HL-60 (cell line): ENCODE measurements at regions not wholly inside any gene's neighbourhood (a gene's known extent, or its start where the extent isn't known, plus 50 kb on each side); places are given as distances from the start of the nearest gene placed in this dataset.

ENCODE experiments used
- CTCF ChIP-seq: IDR thresholded peaks from one replicate; pipeline ENCODE4 v1.5.1; 2011; ENCODE audit warnings: low read length, control low read depth, inconsistent platforms; ENCODE audit not compliant: insufficient read depth
- GABPA ChIP-seq: IDR thresholded peaks from 2 replicates; pipeline ENCODE4 v1.6.1; 2012; ENCODE audit warnings: low read depth
- POLR2AphosphoS5 ChIP-seq: IDR thresholded peaks from 2 replicates; pipeline ENCODE4 v1.6.1; 2012; ENCODE audit warnings: low read depth

DNA sequence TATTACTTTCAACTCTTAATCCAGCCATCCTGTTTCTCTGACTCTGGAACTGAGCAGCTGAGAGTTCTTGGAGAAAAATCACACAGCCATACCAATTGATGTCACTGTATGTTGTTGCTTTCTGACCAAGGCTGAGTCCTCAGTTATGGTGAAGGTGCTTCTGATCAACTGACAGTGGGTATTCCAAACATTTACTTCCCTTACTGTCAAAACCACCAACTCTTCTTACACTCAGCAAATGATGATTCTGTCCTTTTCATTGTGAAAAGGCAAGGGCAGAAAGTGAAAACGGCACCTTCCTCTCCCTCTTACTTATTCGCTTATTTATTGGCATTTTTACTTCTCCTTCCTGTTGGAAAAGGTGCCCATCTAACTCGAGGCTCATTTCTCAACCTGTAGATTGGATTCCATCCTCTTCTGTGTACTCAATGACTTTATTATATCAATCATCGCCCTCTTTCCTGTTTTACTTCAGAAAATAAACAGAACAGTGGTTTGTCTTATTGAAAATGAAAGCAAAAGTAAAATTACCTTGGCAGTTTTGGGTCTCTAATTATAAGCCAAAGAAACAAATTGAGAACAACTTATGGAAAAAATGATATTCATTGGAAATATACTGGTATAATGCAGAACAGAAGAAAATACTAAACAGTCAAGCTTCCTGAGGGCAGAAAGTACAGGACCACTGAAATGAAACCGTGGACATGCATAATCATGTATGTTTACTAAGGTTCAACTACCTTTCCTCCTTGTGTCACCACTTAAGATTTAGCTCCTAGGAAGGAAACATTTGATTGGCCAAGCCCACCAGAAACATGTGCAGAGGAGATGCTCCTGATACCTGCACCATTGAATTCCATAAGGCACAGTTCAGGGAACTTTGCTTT, 104.5 kb upstream of the CHD1 start:
- no peak for TF ChIP-seq CTCF
- no peak for TF ChIP-seq GABPA
- no peak for TF ChIP-seq POLR2AphosphoS5
